Motor neuron (in vitro differentiated cells): ENCODE measurements at regions not wholly inside any gene's neighbourhood (a gene's known extent, or its start where the extent isn't known, plus 50 kb on each side); places are given as distances from the start of the nearest gene placed in this dataset.
"Not testable (repeated sequence)": the region's sequence is repeated elsewhere in the genome, so short reads cannot be mapped to it uniquely, and the experiment has no call there.

Experiments used
- ATAC-seq, 8 experiments: fragments of 200-7000 bp; cut with Tn5 transposase; replicated peaks in 6 of 8; 2 replicates each; pipeline ENCODE4 v1.8.0; 2021; ENCODE audit warnings: mild to moderate bottlenecking in 8 of 8, moderate library complexity in 8 of 8
- H3K27ac ChIP-seq, 2 donors: fragments of 250-450 bp; sonication (Bioruptor Pico); 2 replicates each; pipeline ENCODE4 v1.9.0; 2021; ENCODE audit warnings: antibody characterized with exemption in 2 of 2, mild to moderate bottlenecking in 2 of 2, moderate library complexity in 1 of 2
- H3K4me1 ChIP-seq, 2 donors: fragments of 250-450 bp; sonication (Bioruptor Pico); replicated peaks in 1 of 2; 2 replicates each; pipeline ENCODE4 v1.6.1; 2021; ENCODE audit warnings: antibody characterized with exemption in 2 of 2, mild to moderate bottlenecking in 2 of 2, moderate library complexity in 1 of 2
- H3K4me3 ChIP-seq, 5 donors: fragments of 250-450 bp; sonication (Bioruptor Pico); 2 replicates each; pipeline ENCODE4 v1.9.0; 2021; ENCODE audit warnings: antibody characterized with exemption in 5 of 5, mild to moderate bottlenecking in 5 of 5, moderate library complexity in 4 of 5
- WGBS, 10 experiments: fragments of 450-650 bp; shearing (Covaris generic); methylation state at CpG; one replicate each; pipeline ENCODE4 v1.0.0; 2022; 5-methylcytosine and 5-hydroxymethylcytosine counted together
- in situ Hi-C, 9 experiments: fragments of 400-800 bp; cut with MboI; loops; one replicate each; pipeline ENCODE4 v1.15.0; 2021; ENCODE audit warnings: low sequenced_read_pairs in 9 of 9, low pct_unique_long_range_greater_than_20kb in 2 of 9; ENCODE audit not compliant: unreplicated experiment in 9 of 9

DNA sequence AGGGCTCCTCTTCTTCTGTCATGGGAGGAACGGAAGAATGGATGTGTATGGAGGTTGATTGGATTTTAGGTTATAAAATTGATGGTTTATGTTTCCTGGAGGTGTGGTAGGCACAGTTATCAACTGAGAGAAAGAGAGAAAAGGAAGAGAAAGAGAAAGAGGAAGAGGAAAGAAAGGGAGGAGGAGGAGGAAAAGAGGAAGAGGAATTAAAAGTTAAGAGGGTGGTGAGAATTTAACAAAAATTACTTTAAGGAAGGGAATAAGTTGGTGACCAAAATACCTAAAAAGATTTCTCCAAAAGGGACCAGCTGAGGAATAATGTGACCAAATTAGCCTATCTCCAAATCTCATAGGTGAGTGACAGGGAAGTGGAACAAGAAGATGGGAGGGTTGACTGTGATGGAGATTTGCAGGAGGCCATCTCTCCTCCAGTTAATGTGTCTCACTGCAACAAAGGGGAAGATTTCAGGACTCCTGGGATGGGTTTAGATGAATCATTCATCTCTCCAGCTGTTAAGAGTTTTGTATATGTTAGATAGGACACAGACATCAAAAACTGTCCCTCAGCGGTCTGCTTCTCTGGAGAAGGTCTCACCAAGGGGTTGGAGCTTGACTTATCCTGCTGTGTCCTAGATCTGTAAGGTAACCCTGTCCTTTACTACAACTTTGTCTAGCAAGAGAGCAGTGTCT is 76.0 kb upstream of the TMC1 start:
- no peak overlapping the region for H3K27ac ChIP-seq
- WGBS, 10 experiments, result 29 to 100% (median 83%) methylated on average over 1 to 2 of the region's 2 CpGs
- no peak overlapping the region for H3K4me3 ChIP-seq
- peaks cover 14 to 18% of the 10 kb centered on the region in 2 donors for H3K4me1 ChIP-seq
- in situ Hi-C loops, result no loop called here
- ATAC-seq, result no peak

DNA sequence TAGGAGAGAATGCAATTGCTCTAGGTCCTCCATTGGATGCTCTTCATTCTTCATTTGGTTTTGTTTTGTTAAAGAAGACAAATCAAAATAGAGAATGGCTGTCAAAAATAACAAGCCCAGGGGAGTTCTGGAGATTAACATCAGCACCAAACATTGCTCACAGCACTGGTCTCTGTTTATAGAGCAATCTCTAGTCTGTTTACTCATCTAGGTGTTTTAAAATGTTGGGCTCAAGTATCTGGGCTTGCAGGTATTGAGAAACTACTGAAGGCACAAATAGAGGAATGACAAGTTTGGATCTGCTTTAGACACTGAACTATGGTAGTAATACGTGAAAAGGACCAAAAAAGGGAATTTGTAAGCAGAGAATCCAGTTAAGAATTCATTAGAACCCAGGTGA is 77.0 kb upstream of the TMC1 start:
- WGBS, 10 experiments, result 71 to 100% (median 100%) methylated on average over 1 of the region's 1 CpG
- H3K27ac ChIP-seq, result no peak overlapping the region

DNA sequence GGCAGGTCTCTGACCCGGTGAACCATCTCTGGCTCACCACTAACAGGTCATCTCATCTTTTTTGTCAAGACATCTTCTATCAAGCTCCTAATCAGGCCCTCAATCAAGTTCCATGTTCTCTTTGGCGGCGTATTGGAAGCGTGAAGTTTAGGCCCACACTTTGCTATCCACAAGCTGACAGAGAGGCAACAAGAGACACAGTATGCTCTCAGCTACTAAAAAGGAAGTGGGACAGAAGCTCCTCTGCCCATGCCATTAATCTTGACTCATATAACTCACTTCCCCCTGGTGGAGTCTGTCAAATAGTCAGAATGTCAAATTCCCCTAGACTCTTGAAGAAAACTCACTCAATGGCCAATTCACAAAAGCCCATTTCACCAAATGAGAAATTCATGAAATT is 77.6 kb upstream of the TMC1 start:
- no peak overlapping the region for H3K27ac ChIP-seq
- peaks cover 14 to 20% of the 10 kb centered on the region in 2 donors for H3K4me1 ChIP-seq
- no peak overlapping the region for H3K4me3 ChIP-seq
- in situ Hi-C loops, result no loop called here
- WGBS, 10 experiments, result 83 to 100% (median 100%) methylated on average over 1 to 4 of the region's 4 CpGs; no CpG with 5 or more reads in 1 of the 10 experiments
- ATAC-seq, result no peak

More for the DNA sequence above, 77.0 kb upstream of the TMC1 start:
- Histone ChIP-seq H3K4me3 (no peak overlapping the region), H3K4me1 (peaks cover 14 to 20% of the 10 kb centered on the region in 2 donors)
- in situ Hi-C loops, result no loop called here
- no peak for ATAC-seq

DNA sequence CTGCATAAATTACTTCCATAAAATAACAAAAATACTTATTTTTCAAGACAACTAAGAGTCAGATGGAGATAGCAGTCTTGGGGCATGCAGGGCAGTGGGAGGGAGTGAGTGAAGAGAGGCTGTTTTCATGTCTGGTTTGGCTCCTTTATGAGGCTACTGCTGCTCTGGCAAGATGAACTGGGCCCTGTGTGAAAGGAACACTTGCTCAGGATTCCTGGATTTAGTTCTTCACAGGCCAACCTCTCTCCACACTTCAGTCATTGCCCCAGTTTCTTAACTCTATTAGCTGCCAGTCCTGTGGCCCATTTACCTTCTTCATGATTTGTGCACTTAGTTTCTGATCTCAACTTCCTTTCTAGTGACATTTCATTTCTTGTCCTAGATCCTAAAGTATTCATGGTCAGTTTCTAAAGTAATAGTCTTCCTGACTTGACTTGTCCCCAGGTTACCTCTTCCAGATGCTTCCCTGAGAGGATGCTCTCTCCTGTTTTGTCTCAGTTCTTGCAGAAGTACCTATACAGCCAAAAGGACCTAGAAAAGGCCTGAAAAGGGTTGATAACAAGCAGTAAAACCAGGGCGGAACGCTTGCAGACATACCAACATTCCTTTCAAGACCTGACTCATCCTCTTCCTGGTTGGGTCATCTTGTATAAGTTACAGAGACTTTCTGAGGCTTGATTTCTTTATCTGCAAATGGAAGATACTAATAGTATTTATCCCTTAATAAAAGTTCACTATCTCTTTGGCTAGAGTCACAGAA is 77.0 kb upstream of the ZFAND5 start:
- Histone ChIP-seq H3K4me1 (peaks cover 14 to 20% of the 10 kb centered on the region in 2 donors), H3K27ac (peak overlapping the region in 1 of 2 donors; percentile 15), H3K4me3 (no peak overlapping the region)
- in situ Hi-C loops, result no loop called here
- ATAC-seq, result peak in 4 of 8 experiments; percentile 22 to 92 (median 53)
- WGBS, 10 experiments, result 6 to 100% (median 60%) methylated on average over 2 of the region's 2 CpGs; no CpG with 5 or more reads in 2 of the 10 experiments

DNA sequence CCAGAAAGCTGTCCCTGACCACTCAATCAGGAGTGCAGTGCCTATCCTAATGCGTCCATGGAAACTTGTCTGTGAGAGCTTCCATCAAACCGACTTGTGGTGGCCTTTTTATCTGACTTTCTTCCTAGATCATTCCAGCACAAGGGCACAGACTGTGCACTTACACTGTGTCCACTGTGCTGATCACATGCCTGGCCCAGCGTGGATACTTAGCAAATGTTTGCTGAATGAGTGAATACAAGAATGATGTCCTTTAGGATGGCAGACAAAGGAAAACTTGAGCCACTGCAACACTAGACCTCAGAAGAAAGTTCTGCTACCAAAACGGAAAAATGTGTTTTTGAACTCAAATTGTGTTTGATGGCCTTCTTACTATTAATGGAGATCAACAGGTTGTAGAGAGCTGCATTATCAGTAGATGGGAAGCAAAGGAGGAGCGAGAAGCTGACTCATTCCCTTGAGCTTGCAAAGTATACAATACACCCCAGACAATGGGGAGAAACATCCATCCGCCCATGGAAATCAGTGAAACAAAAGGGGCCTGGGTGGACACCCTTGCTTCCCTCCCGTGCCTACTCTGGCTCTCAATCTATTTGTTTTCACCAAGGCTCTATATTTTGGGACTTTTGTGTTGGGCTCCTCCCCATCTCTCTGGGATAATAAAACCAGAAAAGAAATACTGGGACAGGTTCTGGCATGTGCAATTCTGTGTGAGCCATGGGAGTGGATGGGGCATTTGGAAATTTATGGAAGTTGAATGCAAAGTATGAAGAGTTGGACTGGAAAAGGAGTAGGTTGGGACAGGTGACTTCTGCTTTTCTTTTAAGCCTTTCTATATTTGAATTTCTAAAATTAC is 76.2 kb upstream of the ZFAND5 start:
- peak overlapping the region; percentile 59 to 67 for H3K27ac ChIP-seq
- 0 to 95% (median 55%) methylated on average over 1 to 5 of the region's 7 CpGs for WGBS, 10 experiments
- ATAC-seq, result peak in 7 of 8 experiments; percentile 44 to 98 (median 96)

DNA sequence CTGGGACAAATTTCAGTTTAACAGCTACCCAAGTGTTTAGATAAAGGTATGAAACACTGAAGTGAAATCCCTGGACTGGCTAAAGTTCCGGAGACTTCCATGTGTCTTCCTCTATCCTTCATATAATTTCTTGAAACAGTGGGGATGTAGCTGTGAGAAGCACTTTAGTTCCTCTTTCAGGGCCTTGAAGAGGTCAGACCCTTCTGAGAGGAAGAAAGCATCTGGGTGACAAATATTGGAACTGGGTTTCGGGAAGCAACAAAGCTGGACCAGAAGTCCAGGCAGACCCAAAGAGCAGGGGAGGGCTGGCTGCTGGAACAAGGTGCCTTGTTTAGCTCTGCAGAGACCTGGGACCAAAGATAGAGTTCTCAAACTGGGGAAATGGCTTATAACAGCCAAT is 75.4 kb upstream of the ZFAND5 start:
- Histone ChIP-seq H3K4me1 (peaks cover 14 to 20% of the 10 kb centered on the region in 2 donors), H3K4me3 (no peak overlapping the region), H3K27ac (peak overlapping the region in 1 of 2 donors; percentile 67)
- WGBS, 10 experiments, result 80 to 100% (median 100%) methylated on average over 1 to 2 of the region's 2 CpGs; no CpG with 5 or more reads in 4 of the 10 experiments
- in situ Hi-C loops, result no loop called here
- no peak for ATAC-seq

More for the DNA sequence above, 76.2 kb upstream of the ZFAND5 start:
- Histone ChIP-seq H3K4me1 (peaks cover 14 to 20% of the 10 kb centered on the region in 2 donors), H3K4me3 (no peak overlapping the region)
- in situ Hi-C loops, result no loop called here

DNA sequence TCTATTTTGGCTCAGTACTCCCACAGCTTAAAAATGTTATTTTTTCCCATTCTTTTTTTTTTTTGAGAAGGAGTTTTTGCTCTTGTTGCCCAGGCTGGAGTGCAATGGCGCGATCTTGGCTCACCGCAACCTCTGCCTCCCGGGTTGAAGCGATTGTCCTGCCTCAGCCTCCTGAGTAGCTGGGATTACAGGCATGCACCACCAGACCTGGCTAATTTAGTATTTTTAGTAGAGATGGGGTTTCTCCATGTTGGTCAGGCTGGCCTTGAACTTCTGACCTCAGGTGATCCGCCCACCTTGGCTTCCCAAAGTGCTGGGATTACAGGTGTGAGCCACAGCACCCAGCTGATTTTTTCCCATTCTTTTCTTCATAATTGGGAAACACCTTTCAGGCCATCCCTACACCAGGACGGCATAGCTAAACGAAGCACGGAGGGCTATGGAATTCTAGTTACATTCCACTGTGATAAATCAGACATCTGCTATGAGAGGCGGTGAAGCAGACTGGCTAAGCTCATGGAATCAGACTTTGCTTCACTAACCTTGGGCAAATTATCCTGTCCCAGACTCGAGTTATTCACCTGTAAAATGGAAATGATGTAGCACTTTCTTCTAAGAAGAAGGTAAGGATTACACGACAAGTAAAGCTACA is 68.7 kb upstream of the ZFAND5 start:
- WGBS, 10 experiments, result 0 to 96% (median 81%) methylated on average over 2 to 12 of the region's 12 CpGs; no CpG with 5 or more reads in 2 of the 10 experiments
- in situ Hi-C loops, H3K4me3 ChIP-seq: not testable (repeated sequence)

DNA sequence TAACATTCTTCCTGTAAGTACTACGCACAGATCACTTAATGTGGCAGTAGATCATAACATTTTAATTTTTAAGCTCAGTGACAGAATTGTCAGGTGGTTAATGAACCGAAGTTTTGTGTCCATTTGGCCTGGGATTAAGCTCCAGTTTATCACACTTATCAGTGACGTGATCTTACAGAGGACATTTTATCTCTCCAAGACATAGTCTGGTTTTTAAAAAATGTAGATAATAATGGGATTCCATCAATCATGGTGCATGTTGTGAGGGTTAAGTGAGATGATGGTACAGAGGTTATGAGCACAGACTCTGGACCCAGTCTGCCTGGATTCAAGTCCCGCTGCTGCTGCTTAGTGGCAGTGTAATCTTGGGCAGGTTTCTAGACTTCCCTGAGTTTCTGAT is 66.0 kb upstream of the ZFAND5 start:
- no peak overlapping the region for H3K27ac ChIP-seq
- 80 to 100% (median 96%) methylated on average over 2 to 4 of the region's 4 CpGs; no CpG with 5 or more reads in 1 of the 10 experiments for WGBS, 10 experiments
- no peak for ATAC-seq
- in situ Hi-C loops, result no loop called here
- no peaks in the 10 kb centered on the region for H3K4me1 ChIP-seq
- H3K4me3 ChIP-seq, result no peak overlapping the region

More for the DNA sequence above, 68.7 kb upstream of the ZFAND5 start:
- H3K4me1 ChIP-seq, H3K27ac ChIP-seq: not testable (repeated sequence)
- peak in 1 of 8 experiments; percentile 71 for ATAC-seq

DNA sequence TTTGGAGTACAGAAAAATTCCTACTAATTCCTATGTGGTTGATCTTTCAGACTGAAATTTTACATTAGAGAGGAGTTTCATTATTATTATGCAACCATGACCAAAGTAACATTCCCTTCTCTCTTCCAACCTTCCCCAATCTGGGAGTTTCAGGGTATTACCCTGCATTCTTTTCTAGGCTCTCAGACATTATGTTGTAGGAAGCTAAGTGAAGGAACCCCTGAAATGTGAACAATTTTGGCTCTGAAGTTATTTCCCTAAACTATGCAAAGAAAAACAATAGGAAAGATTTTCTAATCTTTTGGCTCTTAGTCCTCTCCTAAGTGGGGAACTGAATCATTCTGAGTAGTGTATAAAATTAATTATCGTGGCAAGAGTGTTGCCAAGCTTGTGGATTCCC is 63.3 kb upstream of the ZFAND5 start:
- in situ Hi-C loops, result no loop called here
- 0 to 100% (median 80%) methylated on average over 1 of the region's 1 CpG; no CpG with 5 or more reads in 3 of the 10 experiments for WGBS, 10 experiments
- no peak for ATAC-seq
- Histone ChIP-seq H3K27ac (no peak overlapping the region), H3K4me3 (no peak overlapping the region), H3K4me1 (no peaks in the 10 kb centered on the region)

DNA sequence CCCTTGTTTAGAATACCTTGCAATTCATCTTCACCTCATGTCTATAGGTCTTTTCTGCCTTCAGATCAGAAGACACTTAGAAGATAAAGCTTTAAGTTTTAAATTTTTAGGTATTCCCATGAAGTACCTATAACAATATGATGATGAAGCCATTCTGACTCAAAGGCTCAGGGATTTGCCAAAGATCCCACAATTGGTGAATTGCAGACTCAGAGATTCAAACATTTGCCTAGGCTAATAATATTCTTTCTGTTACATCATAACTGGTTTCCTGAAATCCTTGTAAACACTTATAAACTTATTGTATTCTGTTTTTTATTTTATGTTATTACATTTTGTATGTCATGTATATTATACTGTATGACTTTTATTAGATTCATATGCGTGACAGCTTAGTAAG is 62.8 kb upstream of the ZFAND5 start:
- no peak overlapping the region for H3K4me3 ChIP-seq
- no peak for ATAC-seq
- H3K4me1 ChIP-seq, result no peaks in the 10 kb centered on the region
- in situ Hi-C loops, result no loop called here
- H3K27ac ChIP-seq, result no peak overlapping the region
- WGBS, 10 experiments, result 17 to 100% (median 96%) methylated on average over 1 of the region's 1 CpG; no CpG with 5 or more reads in 2 of the 10 experiments

DNA sequence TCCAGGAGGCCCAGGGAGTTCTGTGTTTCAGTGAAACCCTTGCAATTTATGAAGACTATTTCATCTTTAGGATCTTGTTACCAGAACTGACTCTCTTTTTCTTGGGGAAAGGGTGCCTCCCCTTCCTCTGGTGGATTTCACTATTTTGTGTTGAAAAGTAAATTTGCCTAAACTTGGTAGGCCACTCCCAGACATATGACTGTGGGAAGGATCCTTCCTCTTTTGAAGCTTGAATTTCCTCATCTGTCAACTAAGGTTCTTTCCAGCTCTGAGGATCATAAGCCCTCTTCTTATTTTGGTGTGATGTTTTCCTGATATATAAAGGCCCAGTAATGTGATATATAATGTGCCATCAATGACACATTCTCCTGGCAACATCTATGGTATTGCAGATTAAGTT is 59.1 kb upstream of the ZFAND5 start:
- ATAC-seq, result no peak
- in situ Hi-C loops, result no loop called here
- Histone ChIP-seq H3K4me3 (no peak overlapping the region), H3K4me1 (no peaks in the 10 kb centered on the region), H3K27ac (no peak overlapping the region)

DNA sequence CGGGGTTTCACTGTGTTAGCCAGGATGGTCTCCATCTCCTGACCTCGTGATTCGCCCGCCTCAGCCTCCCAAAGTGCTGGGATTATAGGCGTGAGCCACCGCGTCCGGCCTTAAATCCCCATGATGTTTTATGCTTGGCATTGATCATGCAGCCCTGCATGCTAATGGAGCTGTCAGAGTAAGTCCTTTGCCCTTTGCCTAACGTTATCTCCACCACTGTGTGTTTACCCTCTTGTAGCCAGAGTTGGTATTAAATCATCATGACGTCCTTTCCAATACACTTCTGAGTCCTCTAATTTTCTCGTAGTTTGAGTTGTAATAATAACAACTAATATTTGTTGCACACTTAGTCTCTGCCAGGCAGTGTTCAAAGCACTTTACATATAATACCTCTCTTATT is 57.2 kb upstream of the ZFAND5 start:
- no peak for ATAC-seq
- WGBS, 10 experiments, result 40 to 100% (median 68%) methylated on average over 1 to 5 of the region's 11 CpGs
- in situ Hi-C loops, result no loop called here
- no peak overlapping the region for H3K27ac ChIP-seq
- H3K4me1 ChIP-seq, result no peaks in the 10 kb centered on the region
- no peak overlapping the region for H3K4me3 ChIP-seq
